ENCODE measurements at regions not wholly inside any gene's neighbourhood (a gene's known extent, or its start where the extent isn't known, plus 50 kb on each side); places are given as distances from the start of the nearest gene placed in this dataset.

DNA sequence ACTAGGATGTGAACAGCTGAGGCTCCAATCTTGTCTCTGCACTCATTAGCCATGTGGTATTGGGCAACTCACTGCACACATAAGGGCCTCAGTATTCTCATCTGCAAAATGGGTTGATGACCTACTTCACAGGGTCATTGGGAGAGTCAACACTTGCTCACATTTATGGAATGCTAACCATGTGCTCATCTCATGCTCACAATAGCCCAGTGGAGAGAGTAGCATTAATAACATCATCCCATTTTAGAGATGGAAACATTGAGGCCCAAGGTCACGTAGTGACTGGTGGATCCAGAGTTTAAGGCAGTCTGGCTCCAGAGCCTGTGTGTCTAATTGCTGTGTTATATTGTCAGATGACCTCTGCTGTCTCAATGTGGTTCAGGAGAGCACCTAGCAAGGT is 270.2 kb upstream of the SRRM4 start:
- TF ChIP-seq POLR2A (IDR thresholded peaks at IDR 0.05) (no peak), EP300 (IDR thresholded peaks at IDR 0.05) (no peak)
- TF ChIP-seq, protein P1, sequence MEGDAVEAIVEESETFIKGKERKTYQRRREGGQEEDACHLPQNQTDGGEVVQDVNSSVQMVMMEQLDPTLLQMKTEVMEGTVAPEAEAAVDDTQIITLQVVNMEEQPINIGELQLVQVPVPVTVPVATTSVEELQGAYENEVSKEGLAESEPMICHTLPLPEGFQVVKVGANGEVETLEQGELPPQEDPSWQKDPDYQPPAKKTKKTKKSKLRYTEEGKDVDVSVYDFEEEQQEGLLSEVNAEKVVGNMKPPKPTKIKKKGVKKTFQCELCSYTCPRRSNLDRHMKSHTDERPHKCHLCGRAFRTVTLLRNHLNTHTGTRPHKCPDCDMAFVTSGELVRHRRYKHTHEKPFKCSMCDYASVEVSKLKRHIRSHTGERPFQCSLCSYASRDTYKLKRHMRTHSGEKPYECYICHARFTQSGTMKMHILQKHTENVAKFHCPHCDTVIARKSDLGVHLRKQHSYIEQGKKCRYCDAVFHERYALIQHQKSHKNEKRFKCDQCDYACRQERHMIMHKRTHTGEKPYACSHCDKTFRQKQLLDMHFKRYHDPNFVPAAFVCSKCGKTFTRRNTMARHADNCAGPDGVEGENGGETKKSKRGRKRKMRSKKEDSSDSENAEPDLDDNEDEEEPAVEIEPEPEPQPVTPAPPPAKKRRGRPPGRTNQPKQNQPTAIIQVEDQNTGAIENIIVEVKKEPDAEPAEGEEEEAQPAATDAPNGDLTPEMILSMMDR (IDR thresholded peaks at IDR 0.05) = no peak
